HG03175 (cell line): ENCODE measurements at regions not wholly inside any gene's neighbourhood (a gene's known extent, or its start where the extent isn't known, plus 50 kb on each side); places are given as distances from the start of the nearest gene placed in this dataset.

Source experiments
- ATAC-seq: cut with Tn5 transposase; IDR thresholded peaks from one replicate; pipeline ENCODE4 v1.9.1; 2021; ENCODE audit warnings: mild to moderate bottlenecking, moderate library complexity; ENCODE audit not compliant: unreplicated experiment

- ATAC-seq = no peak
Observed at GRCh38 chr5:98103807-98104206, 669.7 kb upstream of the RGMB start.

- no peak for ATAC-seq
Observed at GRCh38 chr5:98104454-98105188, 668.8 kb upstream of the RGMB start.

- ATAC-seq = no peak
Observed at GRCh38 chr5:98105681-98106080, 667.8 kb upstream of the RGMB start.

- no peak for ATAC-seq
Observed at GRCh38 chr5:98106116-98107031, 667.1 kb upstream of the RGMB start.

- no peak for ATAC-seq
Observed at GRCh38 chr5:98108497-98108896, 665.0 kb upstream of the RGMB start.

- no peak for ATAC-seq
Observed at GRCh38 chr5:98109561-98110006, 663.9 kb upstream of the RGMB start.

- ATAC-seq = no peak
Observed at GRCh38 chr5:98110282-98110691, 663.2 kb upstream of the RGMB start.

- no peak for ATAC-seq
Observed at GRCh38 chr5:98110791-98111190, 662.7 kb upstream of the RGMB start.

- ATAC-seq = no peak
Observed at GRCh38 chr5:98111686-98112085, 661.8 kb upstream of the RGMB start.

- no peak for ATAC-seq
Observed at GRCh38 chr5:98121036-98121936, 652.2 kb upstream of the RGMB start.

GRCh38 chr5:98128271-98128670 is 645.2 kb upstream of the RGMB start:
- ATAC-seq = no peak

- ATAC-seq = no peak
Observed at GRCh38 chr5:98128846-98129245, 644.6 kb upstream of the RGMB start.

GRCh38 chr5:98130261-98131035 is 643.0 kb upstream of the RGMB start:
- no peak for ATAC-seq

- no peak for ATAC-seq
Observed at GRCh38 chr5:98144116-98144515, 629.3 kb upstream of the RGMB start.

GRCh38 chr5:98144710-98145109 is 628.8 kb upstream of the RGMB start:
- no peak for ATAC-seq

GRCh38 chr5:98157368-98157767 is 616.1 kb upstream of the RGMB start:
- ATAC-seq = no peak

GRCh38 chr5:98158440-98158839 is 615.0 kb upstream of the RGMB start:
- ATAC-seq = no peak

- ATAC-seq = no peak
Observed at GRCh38 chr5:98163796-98164493, 609.5 kb upstream of the RGMB start.

- no peak for ATAC-seq
Observed at GRCh38 chr5:98168871-98169270, 604.6 kb upstream of the RGMB start.

- ATAC-seq = no peak
Observed at GRCh38 chr5:98170994-98171393, 602.5 kb upstream of the RGMB start.
